ENCODE measurements at regions not wholly inside any gene's neighbourhood (a gene's known extent, or its start where the extent isn't known, plus 50 kb on each side); places are given as distances from the start of the nearest gene placed in this dataset.

DNA sequence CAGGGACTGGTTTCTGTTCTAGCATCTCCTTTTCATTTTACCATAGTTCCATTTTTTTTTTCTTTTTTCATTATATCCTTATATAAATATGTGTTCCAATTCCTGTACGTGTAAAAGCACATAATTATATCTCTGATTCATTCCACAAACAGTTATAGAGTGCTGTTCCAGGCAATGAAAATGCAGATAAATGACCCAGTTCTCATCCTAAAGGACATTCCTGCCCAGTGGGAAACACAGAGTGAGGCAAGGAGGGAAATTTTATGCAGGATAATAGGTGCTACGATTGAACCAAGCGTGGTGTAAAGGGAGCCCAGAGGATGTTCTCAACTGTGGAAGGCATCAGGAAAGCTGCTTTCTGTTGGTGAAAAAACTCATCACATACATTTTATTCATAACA lies 408.1 kb downstream of the GATA3 start:
- TF ChIP-seq, protein P1, sequence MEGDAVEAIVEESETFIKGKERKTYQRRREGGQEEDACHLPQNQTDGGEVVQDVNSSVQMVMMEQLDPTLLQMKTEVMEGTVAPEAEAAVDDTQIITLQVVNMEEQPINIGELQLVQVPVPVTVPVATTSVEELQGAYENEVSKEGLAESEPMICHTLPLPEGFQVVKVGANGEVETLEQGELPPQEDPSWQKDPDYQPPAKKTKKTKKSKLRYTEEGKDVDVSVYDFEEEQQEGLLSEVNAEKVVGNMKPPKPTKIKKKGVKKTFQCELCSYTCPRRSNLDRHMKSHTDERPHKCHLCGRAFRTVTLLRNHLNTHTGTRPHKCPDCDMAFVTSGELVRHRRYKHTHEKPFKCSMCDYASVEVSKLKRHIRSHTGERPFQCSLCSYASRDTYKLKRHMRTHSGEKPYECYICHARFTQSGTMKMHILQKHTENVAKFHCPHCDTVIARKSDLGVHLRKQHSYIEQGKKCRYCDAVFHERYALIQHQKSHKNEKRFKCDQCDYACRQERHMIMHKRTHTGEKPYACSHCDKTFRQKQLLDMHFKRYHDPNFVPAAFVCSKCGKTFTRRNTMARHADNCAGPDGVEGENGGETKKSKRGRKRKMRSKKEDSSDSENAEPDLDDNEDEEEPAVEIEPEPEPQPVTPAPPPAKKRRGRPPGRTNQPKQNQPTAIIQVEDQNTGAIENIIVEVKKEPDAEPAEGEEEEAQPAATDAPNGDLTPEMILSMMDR (conservative IDR thresholded peaks at IDR 0.05; ENCODE audit: low read depth, low read length) = no peak
- no peak overlapping the region for H3K4me3 ChIP-seq (ENCODE audit: low read depth, low read length)
- DNase-seq (ENCODE audit: low read depth) = no peak

DNA sequence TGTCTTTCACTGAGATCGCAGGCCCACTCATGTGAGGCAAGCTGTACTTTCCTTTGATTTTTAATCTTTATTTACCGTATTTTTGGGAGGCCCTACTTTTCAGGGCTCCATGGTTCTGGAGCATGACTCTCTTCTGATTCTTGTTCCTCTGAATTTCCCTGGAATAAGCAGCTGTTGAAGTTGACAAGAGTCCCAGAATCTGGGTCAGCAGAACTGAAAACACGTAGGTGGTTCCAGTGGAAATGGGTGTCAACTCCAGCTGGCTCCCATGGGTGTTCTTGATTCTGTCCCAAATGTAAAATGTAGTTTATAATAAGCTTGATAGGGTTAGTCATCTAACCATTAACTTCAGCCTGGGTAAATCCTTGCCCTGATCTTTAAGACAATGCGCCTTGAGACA lies 409.4 kb downstream of the GATA3 start:
- TF ChIP-seq, protein P1 (conservative IDR thresholded peaks at IDR 0.05; ENCODE audit: low read depth, low read length) = no peak
- no peak overlapping the region for H3K4me3 ChIP-seq (ENCODE audit: low read depth, low read length)
- no peak for DNase-seq (ENCODE audit: low read depth)

GRCh38 chr10:8468477-8468876 lies 414.0 kb downstream of the GATA3 start:
- no peak for DNase-seq (ENCODE audit: low read depth)
- H3K4me3 ChIP-seq (ENCODE audit: low read depth, low read length) = no peak overlapping the region
- TF ChIP-seq, protein P1 (conservative IDR thresholded peaks at IDR 0.05; ENCODE audit: low read depth, low read length) = no peak

DNA sequence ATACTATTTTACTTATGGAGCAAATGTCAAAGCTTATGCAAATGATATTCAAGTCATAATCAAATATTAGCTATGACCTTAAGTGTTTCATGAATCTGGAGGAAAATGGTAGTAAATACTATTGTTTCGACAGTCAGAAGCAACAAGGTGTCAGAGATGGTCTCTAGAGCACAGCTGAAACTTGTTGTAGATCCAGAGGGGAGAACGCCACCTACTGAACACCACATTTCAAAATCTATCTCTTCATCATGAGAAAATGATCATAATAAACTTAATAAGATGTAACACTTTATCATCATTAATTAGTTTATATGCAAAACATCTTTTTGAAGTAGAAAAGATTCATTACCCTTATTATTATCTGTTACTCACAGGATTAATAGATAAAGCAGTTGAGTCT lies 418.7 kb downstream of the GATA3 start:
- DNase-seq (ENCODE audit: low read depth) = peak; percentile 0

GRCh38 chr10:8477300-8477699 lies 422.8 kb downstream of the GATA3 start:
- H3K4me3 ChIP-seq (ENCODE audit: low read depth, low read length) = no peak overlapping the region
- no peak for DNase-seq (ENCODE audit: low read depth)
- TF ChIP-seq, protein P1 (conservative IDR thresholded peaks at IDR 0.05; ENCODE audit: low read depth, low read length) = no peak

More for the DNA sequence above, 418.7 kb downstream of the GATA3 start:
- TF ChIP-seq, protein P1 (conservative IDR thresholded peaks at IDR 0.05; ENCODE audit: low read depth, low read length) = no peak
- H3K4me3 ChIP-seq (ENCODE audit: low read depth, low read length) = no peak overlapping the region

GRCh38 chr10:8481718-8482504 lies 427.4 kb downstream of the GATA3 start:
- no peak overlapping the region for H3K4me3 ChIP-seq (ENCODE audit: low read depth, low read length)
- no peak for DNase-seq (ENCODE audit: low read depth)
- TF ChIP-seq, protein P1 (conservative IDR thresholded peaks at IDR 0.05; ENCODE audit: low read depth, low read length) = no peak

DNA sequence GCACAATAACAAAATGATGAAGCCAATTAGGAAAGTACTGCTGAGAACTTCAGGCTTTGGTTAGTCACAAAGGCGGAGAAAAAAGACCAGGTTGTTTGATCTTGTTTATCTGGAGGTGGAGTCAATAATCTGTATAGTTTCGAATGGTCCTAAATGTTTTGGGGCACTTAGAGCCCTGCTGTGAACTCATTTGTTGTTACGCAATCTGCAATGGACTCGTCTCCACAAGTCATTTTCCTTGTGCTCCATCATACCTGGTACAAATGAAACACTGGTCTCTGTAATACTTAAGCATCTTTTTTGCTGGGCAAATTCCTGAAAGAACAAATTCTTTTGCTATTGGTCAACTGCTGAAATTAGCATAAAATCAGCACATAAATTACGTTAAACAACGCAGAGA lies 430.5 kb downstream of the GATA3 start:
- DNase-seq (ENCODE audit: low read depth) = no peak
- TF ChIP-seq, protein P1 (conservative IDR thresholded peaks at IDR 0.05; ENCODE audit: low read depth, low read length) = no peak
- H3K4me3 ChIP-seq (ENCODE audit: low read depth, low read length) = no peak overlapping the region

All from choroid plexus epithelial cell (primary cell).